NT2/D1 (cell line): ENCODE measurements at regions not wholly inside any gene's neighbourhood (a gene's known extent, or its start where the extent isn't known, plus 50 kb on each side); places are given as distances from the start of the nearest gene placed in this dataset.

Source experiments
- SUZ12 ChIP-seq: IDR thresholded peaks from 2 replicates; pipeline ENCODE4 v1.6.1; 2011; ENCODE audit not compliant: insufficient read length, insufficient read depth; ENCODE audit errors: extremely low read depth
- YY1 ChIP-seq: IDR thresholded peaks from 2 replicates; pipeline ENCODE4 v1.6.1; 2011; ENCODE audit not compliant: insufficient read length, insufficient read depth
- ZNF274 ChIP-seq: IDR thresholded peaks from 2 replicates; pipeline ENCODE4 v1.6.1; 2011; ENCODE audit warnings: mild to moderate bottlenecking, low read depth, low read length

DNA sequence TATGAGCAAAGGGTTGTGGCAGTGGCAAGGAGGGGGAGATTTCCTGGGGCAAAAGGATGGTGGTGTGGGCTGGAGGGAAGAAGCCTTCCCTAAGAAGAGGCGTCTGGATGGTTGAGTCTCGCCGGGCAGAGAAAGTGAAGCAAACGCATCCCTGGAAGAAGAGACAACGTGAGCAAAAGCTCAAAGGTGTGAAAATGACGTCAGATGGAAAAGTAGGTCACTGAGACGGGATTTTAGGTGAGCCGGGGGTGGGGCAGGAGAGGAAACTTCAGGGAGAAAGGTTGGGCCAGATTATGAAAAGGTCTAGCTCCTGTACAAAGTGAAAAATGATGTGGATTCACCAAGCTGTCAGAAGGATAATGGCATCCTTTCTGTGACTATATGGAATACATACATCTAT lies 95.3 kb upstream of the KCNE2 start:
- TF ChIP-seq ZNF274: no peak
- no peak for TF ChIP-seq YY1
- no peak for TF ChIP-seq SUZ12
